NCI-H2107 (cell line): ENCODE measurements at regions not wholly inside any gene's neighbourhood (a gene's known extent, or its start where the extent isn't known, plus 50 kb on each side); places are given as distances from the start of the nearest gene placed in this dataset.

ENCODE experiments used
- DNase-seq: peaks from one replicate; lab custom pipeline; 2025; lab: John Stamatoyannopoulos, UW

DNA sequence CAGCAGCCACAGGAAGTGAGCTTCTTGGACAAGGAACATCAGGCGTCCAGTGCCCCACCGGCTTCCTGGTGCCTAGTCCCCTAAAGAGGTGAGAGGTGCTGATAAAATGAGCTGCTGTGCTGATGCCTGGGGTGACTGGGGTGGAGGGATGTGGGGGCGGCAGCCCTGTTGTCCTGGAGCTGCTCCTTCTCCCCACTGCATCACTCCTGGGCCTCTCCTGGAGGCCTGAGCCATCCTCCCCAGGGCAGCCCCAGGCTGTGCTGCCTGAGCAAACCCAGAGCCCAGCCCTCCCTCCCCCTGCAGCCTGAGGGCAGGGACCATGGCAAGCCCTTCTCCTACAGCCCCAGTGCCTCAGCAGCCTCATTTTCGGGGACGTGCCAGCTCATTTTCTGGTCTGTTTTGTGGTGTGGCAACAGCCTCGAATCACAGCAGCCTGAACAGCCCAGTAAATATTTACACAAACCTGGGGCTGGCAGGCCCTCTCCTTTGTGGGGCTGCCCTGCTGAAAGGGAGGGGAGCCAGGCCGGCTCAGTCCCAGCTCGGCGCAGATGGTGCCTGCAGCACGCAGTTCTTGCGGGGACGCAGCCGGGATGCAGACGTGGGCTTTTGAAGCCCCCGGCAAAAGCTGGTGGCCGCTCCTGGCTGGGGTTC, 259.9 kb downstream of the DLL1 start:
- no peak for DNase-seq

DNA sequence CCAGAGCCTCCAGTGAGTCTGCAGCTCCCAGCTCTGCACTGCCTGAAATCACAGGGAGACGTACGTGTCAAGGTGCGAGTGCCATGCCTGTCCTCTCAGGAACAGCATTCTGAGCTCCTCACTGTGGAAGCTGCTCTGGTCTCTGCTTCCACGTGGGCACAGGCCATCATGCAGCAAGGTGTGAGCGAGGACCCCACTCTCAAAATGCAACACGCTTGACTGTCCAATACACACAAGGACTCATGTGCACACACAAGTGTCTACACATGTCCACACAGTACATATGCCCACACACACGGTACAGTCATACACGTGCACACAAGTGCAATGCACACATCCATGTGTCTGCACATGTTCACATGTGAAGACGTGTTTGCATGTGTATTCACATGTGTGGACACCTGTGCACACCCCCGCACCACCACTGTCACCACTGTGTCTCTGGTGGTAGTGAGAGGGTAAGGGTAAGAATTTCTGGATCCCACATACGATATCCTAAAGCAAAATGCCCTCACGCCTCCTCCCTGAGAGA, 260.5 kb downstream of the DLL1 start:
- no peak for DNase-seq

DNA sequence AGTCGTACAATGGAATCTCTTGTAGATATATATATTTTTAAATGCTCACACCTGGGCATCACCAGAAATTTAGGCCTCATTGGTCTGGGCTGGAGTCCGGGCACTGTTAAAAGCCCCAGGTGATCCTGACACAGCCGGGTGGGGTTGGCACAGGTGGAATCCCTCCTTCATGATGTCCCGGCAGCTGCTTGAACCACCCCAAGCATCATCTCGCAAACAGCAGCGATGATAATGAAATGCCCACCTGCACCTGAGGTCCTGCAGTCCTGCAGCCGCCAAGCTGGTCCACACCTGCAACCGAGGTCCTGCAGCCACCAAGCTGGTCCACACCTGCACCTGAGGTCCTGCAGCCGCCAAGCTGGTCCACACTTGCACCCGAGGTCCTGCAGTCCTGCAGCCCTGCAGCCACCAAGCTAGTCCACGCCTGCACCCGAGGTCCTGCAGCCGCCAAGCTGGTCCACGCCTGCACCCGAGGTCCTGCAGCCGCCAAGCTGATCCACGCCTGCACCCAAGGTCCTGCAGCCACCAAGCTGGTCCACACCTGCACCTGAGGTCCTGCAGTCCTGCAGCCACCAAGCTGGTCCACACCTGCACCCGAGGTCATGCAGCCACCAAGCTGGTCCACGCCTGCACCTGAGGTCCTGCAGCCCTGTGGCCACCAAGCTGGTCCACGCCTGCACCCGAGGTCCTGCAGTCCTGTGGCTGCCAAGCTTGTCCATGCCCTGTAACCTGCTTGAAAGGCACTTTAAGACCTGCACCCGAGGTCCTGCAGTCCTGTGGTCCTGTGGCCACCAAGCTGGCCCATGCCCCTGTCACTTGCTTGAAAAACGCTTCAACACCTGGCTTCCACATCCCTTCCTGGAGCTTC, 261.2 kb downstream of the DLL1 start:
- DNase-seq, result no peak

DNA sequence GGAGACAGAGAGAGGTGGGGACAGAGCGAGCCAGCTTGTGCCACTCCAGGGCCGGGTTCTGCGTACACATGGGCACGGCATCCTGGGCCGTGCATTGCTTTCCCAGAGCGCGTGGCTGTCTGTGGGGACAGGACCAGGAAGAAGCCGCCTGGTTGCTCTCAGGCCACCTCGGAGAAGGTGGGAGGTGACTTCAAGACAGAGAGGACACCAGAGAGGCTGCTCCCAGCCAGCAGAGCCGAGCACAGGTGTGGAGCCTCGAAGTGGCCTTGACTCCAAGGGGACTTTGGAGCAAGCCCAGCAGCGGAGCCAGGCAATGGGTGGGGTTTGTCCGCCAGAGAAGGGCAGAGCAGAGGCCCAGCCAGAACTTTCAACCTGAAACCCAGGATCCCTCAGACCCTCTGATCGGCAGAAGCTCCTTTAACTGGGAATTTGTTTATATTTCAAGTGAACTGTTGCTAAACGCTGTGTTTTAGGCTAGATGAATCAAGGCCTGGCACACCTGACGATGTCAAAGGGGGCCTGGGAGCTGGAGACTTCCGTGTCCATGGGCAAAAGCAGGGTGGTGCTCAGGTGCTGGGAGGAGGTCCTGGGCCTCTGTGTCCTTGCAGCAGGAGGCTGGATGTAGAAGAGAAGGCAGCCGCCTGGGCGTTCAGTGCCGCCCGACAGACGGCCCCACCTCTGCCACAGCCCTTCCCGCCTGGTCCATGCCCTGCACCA, 262.1 kb downstream of the DLL1 start:
- no peak for DNase-seq

DNA sequence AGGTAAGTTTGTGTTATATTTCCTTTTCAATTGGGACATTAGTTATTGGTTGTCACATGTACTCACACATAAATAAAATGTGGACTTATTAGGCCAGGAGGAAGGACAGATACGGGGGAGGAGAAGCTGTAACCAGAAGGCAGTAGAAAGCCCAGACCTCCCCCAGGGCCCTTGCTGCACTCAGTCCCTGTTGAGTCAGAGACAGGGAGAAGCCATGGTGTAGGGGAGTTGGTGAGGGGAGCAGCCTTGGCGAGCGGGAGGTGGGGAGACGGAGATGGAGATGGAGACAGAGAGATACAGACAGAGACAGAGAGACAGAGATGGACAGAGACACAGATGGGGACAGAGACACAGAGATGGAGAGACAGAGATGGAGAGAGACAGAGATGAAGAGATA, 263.2 kb downstream of the DLL1 start:
- DNase-seq, result no peak

DNA sequence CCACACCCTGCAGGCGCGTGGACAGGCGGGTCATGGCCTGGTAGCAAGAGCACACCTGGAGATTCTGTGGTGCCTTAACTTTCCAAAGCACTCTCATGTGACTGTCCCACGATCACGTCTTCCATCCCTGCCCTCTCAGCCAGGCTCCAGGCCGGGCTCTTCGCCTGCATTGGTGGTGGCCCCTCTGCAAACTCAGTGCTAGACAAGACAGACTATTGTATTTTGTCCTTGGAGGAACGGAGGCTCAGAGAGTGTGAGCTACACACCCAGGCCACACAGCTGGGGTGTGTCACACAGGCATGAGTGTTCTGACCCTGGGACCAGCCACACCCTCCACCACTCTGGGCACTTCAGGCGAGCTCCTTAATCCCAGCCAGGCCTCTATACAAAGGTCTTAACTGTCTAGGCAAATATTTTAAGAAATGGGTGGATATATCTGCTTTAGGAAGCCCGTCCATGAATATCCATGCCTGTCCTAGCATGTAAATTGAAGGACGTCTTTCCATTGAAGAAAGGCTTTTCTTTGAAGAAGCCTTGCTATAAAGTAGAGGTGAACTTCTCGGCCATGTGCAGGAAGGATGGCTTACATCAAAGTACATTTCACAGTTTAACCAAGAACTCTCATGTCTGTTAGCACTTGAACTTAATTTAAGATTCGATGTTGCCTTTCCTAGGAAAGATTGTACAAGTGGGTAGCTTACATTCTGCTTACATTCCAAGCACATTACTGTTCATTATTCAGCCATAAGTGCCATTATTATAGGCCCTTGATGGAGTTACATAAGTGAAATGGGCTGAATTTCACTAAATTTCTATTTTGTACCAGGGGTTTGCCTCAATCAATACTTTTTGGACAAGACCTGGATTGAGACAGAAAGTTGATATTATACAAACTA, 263.9 kb downstream of the DLL1 start:
- no peak for DNase-seq

DNA sequence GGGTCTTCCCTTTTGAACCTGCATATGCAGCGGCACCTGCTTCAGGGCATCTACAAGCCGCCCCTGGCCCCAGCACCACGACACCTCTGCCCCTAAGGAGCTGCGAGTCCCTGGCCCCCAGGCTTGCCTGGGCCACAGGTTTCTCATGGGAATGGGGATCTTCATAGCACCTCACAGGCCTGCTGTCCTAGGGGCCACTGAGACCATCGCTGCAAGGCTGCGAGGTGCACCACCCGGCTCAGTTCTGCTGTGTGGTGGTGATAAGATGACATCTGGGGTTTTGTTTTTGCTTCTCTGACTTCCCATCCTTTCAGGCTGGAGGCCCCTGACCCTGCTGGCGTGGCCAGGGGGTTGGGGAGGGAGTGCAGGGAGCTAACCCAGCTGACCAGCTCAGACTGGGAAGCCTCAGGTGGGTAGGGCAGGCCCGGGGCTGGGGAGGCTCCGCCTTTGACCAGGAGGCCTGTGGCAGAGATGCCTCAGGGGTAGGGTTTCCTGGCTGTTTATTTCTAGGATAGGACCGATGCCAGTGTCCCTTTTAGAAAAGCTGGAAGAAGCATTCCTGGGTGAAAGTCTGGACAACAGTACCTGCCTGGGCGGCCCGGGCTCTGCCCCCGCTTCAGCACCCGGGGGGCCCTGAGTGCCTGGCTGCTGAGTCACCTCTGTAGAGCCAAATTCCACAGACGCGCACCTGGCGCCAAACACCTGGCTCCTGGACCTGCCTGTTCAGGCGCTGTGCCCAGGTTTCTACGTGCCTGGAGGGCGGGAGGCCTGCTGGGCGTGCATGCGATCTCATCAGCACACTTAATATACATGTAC, 264.7 kb downstream of the DLL1 start:
- DNase-seq, result peak; percentile 38

DNA sequence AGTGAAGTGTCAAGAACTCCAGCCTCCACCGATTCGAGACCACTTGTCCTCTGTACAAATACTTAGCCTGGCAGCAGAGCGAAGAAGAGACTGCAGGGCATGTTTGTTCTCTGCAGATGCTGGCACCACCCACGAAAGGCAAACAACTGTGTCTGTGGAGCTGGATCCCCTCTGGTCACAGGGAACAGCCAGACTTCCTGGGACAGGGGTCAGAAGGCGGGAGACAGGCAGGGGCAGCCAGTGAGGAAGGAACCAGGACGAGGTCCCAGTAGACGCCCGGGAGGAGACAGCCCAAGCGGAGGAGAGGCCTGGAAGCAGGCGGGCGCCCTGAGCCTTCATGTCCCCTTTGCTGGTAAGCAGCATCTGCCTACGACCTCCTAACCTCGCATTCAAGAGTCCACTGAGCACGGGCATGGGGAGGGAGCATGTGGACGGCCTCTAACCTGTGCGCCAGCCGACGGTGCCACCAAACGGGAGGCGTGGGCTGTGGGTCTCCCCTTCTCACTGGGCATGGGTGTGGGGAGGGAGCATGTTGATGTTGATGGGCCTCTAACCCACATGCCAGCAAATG, 265.5 kb downstream of the DLL1 start:
- DNase-seq, result peak; percentile 20

DNA sequence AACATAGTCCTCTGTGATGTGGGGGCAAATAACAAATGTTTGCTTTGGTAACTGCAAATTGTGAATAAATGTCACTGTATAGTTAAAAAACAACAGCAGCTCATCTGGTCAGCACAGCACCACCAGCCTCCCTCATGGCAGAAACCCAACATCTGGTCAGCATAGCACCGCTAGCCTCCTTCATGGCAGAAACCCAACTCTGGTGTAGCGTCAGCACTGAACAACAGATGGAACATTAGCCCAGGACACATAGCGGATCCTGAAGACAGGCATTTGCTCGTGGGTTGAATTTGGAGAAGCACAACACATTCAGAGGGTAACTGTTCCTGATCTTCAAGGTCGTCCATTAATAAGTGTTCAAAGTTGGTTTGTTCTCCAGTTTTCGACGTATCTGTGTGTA, 265.9 kb downstream of the DLL1 start:
- no peak for DNase-seq

DNA sequence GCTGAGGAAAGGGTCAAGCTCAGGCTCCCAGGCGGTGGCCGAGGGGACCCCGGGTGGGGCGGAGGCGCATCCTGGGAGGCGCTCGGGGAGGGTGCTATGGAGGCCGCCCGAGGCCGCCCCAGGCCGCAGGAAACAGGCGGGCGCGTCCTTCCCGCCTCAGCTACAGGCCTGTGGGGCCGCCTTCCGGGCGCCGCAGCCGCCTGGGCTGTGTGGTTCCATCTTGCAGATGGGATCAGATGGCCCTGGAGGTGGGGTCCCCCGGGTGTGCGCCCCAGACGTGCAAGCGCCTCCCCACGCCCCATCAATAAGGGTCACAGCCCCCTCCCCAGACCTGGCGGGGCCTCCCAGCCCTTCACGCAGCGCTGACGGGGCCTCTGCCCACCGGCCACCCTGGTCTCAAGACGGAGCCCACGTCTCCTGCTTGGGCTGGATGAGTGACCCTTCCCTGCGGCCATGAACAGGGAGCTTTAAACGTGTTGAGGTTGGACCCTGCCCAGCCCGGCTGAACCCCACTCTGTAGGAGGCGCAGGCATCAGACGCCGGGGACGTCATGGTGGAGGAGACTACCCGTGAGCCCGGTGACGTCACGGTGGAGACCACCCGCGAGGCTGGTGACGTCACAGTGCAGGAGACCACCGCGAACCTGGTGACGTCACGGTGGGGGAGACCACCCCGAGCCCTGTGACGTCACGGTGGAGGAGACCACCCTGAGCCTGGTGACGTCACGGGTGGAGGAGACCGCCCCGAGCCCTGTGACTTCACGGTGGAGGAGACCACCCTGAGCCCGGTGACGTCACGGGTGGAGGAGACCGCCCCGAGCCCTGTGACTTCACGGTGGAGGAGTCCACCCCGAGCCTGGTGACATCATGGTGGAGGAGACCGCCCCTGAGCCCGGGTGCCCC, 267.0 kb downstream of the DLL1 start:
- DNase-seq, result no peak

DNA sequence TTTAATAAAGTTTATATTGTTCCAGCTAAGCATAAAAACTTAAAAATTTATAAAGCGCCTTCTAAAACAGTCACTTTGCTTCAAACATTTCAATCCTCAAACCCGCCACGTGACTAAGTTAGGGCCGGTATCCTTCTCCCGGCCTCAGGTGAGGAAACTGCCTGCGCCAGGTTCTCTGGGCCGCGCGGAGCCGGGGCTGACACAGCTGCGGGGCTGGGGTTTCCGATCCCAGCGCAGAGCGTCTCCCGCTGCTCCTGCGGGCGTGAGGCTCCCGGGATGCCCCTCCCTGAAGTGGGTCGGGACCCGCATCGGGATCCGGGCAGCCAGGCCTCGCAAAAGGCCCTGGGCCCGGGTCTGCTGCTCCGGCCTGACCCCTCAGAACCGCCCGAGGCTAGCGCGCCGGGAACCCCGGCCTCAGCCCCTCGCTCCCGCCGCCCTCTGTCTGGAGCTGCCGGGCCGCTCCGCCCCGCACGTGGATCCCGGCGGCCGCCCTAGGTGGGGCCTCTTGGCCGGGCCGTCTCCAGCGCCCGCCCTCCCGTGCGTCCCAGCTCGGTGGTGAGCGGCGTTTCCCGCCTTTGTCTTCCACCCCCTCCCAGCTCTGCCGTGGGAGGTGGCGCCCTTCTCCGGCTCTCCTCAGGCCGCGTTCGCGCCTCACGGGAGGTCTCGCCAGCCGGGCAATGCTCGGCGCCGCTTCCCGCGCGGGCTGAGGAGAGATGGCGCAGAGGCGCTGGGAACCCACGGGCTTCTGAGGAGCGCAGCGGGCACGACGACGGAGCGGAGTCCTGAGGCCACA, 267.9 kb downstream of the DLL1 start:
- no peak for DNase-seq

DNA sequence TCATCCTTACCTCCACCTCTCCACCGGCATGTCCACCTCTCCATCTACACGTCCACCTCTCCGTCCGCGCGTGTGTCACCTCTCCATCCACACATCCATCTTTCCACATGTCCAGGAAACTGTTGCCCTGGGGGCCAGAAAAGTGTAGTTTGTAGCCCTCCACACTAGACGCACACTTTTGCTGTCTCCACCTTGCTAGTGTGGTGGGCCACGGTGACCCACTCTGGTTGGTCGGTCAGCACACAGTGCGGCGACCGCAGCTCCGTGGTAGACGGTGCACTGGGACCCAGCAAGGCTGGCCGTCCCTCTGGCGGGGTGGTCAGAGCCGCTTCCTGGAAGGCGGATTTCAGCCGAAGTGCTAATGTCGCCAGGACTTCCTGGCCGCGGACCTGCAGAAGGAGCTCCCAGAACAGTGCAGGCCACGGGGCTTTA, 268.6 kb downstream of the DLL1 start:
- DNase-seq, result no peak

DNA sequence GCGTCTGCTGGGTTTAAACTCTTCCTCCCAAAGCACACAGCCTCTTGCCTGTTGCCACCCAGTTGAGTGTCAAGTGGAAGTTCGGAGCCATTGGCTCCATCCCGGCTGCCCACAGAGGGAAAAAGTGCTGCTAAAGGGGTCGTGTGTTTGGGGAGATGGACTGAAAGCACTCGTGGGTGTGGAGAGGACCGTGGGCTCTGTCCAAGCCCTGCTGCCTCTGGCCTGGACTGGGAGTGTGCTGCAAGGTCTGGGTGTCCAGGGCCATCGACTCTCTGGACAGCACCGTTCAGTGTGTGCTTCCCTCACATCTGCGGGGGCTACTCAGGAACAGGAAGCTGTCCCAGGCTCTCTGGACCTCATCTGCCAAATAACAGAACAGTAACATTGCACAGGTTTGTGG, 269.3 kb downstream of the DLL1 start:
- no peak for DNase-seq

DNA sequence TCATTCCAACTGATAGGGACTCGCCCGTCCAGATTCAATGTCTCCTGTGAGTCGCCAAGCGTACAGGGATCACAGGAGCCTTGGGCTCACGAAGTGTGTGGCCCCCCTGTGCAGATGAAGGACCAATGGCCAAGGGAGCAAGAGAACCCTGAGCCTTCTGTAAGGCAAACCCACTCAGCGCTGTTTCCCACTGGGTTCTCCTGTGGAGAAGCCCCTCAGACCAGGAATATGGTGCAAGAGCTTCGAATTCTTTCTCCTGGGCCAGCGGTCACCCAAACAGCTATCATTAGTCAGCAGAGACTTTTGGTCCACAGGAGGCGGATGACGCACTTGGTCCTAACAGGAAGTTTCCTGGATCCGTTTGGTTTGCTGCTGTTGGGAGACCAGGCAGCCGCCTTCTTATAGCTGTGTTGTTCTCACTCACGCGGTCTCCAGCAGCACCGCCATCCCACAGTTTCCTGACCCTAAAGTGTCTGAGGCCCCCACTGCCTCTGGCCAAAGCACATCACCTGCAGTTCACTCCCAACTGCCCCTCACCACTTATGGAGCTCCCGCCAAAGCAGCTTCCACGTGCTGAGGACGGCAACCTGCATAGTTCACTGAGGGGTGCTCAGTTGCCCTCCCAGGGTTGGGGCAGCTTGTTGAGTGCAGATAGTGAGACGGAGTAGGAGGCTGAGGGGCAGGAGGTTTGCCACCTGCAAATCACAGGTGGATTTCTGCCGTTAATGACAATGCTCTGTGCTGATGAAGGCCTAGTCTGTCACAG, 268.6 kb downstream of the ERMARD start:
- DNase-seq, result no peak

DNA sequence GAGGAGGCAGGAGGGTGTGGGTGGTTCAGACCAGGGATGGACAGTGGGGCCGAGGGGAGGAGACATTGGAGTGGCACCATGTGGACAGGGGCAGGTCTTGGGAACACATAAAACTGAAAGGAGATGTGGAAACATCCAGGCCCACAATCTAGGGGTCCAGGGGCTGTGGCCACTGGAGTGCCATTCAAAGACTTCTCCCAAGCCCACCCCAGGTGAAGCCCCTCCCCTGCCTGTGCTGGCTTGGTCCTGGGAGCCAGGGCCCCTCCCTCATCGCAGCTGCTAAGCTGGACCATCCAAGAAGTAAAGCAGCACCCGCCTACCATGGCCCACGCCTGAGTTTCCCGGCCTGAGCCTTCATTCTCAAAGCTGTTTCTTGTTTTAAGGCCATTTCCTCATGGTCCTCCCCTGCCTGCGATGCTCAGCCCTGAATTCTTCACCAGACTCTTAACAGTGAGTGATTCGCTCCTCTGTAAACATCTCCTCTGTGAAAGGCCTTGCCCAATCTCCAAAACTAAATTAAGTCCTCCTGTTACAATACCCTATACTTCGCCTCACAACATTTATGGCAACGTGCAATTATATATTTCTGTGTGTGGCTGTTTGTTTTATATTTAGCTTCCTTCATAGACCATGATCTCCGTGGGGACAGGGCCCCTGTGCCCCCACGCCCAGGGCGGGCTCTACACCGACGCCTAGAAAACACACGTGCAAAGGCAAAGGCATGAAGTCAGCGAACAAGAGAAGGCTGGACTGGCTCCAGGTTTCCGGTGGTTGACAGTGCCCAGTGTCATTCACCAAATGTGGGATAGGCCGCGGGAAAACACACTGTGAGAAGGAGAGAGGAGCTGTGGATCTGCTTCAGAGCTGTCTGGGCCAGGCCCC, 267.8 kb downstream of the ERMARD start:
- no peak for DNase-seq

DNA sequence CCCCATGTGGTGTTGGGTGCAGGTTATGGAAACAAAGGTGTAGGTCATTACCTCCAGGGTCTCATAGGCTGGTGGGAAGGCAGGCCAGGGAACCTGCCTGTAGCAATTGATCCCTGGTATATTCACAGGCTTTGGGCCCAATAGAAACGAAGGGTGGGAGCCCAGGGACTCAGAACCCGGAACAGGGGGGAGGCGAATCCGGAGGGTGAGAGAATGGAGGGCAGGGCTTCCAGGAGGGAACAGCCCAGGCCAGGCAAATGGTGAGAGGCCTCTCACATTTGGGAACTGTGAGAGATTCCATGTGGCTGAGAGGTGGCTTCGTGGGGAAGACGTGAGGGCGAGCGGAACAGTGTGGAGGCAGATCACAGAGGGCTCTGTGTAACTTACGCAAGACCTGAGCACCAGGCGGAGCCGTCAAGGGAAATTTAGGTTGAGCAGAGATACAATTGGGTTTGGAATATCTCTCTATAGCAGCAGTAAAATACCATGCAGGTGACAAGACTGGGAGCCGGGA, 267.1 kb downstream of the ERMARD start:
- DNase-seq, result no peak
